ENCODE measurements at regions not wholly inside any gene's neighbourhood (a gene's known extent, or its start where the extent isn't known, plus 50 kb on each side); places are given as distances from the start of the nearest gene placed in this dataset.

DNA sequence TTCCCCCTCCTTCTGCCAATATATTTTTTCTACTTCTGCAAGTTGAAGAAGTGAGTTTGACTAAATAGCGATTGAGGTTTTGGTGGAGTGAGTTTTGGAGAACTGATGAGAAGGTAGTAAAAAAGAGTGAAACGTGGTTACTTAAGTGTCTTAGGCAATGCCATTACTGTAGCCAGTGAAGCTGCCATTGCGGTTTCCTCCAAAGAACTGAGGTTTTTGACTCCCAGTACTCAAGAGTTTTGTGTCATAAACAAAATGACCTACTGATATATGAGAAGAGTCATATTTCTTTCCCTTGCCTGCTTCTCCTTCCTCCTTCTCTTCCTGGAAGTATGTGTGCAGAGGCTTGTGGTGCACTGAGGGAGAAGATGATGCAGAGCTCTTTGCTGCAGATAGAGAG lies 554.5 kb upstream of the MAP3K7 start:
- peak overlapping the region; percentile 81 for H3K27ac Mint-ChIP-seq (ENCODE audit: unreplicated experiment)
- peaks cover 66% of the 10 kb centered on the region for H3K4me1 Mint-ChIP-seq (ENCODE audit: unreplicated experiment)
- DNase-seq (ENCODE audit: extremely low spot score, unreplicated experiment): no peak
- H3K4me3 Mint-ChIP-seq (ENCODE audit: unreplicated experiment): no peak overlapping the region
- TF ChIP-seq, protein P1, sequence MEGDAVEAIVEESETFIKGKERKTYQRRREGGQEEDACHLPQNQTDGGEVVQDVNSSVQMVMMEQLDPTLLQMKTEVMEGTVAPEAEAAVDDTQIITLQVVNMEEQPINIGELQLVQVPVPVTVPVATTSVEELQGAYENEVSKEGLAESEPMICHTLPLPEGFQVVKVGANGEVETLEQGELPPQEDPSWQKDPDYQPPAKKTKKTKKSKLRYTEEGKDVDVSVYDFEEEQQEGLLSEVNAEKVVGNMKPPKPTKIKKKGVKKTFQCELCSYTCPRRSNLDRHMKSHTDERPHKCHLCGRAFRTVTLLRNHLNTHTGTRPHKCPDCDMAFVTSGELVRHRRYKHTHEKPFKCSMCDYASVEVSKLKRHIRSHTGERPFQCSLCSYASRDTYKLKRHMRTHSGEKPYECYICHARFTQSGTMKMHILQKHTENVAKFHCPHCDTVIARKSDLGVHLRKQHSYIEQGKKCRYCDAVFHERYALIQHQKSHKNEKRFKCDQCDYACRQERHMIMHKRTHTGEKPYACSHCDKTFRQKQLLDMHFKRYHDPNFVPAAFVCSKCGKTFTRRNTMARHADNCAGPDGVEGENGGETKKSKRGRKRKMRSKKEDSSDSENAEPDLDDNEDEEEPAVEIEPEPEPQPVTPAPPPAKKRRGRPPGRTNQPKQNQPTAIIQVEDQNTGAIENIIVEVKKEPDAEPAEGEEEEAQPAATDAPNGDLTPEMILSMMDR (IDR thresholded peaks at IDR 0.05): no peak
- no peaks in the 10 kb centered on the region for H3K36me3 Mint-ChIP-seq (ENCODE audit: unreplicated experiment)
- H3K27me3 Mint-ChIP-seq (ENCODE audit: unreplicated experiment): no peaks in the 10 kb centered on the region
- H3K9me3 Mint-ChIP-seq (ENCODE audit: unreplicated experiment): peaks cover 3% of the 10 kb centered on the region

DNA sequence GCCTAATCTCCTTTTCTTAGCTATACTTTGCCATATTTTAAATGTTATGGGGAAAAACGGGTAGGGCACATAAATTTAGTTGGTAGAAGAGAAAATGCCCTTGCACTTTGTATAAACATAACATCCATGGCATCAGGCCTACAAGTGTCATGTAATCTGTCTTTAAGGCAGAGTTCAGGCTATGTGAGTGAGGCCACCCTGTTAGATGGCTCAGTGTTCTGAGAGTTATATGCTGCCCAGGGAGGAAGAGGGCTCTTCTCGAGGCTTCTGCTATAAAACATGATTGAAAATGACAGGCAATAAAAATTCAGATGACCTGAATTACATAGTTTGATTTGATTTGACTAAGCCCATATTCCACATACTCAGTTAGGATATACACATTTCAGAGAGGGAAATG lies 553.6 kb upstream of the MAP3K7 start:
- H3K9me3 Mint-ChIP-seq (ENCODE audit: unreplicated experiment): peaks cover 3% of the 10 kb centered on the region
- H3K36me3 Mint-ChIP-seq (ENCODE audit: unreplicated experiment): no peaks in the 10 kb centered on the region
- TF ChIP-seq, protein P1 (IDR thresholded peaks at IDR 0.05): no peak
- peaks cover 69% of the 10 kb centered on the region for H3K4me1 Mint-ChIP-seq (ENCODE audit: unreplicated experiment)
- peak overlapping the region; percentile 11 for H3K4me3 Mint-ChIP-seq (ENCODE audit: unreplicated experiment)
- no peaks in the 10 kb centered on the region for H3K27me3 Mint-ChIP-seq (ENCODE audit: unreplicated experiment)
- H3K27ac Mint-ChIP-seq (ENCODE audit: unreplicated experiment): peak overlapping the region; percentile 81
- DNase-seq (ENCODE audit: extremely low spot score, unreplicated experiment): no peak

DNA sequence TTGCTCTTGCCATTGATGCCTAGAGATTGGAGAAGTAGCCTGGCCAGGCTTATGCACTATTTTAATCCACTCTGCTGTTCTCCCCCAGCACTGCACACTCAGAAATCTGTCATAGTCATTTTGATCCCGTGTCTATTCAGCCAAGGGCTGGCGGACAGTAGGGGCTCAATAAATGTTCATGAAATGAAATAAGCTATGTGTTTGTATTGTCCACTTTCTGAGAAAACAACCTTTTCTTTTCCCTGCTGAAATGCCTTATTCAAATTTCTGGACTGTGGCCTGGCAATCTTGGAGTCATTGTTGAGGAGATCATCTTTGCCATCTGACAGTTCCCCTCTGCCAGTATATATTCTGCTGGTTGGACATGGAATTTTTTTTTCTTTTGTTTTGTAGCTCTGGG lies 550.4 kb upstream of the MAP3K7 start:
- Mint-ChIP-seq H3K4me1 (ENCODE audit: unreplicated experiment) (peaks cover 61% of the 10 kb centered on the region), H3K4me3 (ENCODE audit: unreplicated experiment) (no peak overlapping the region), H3K27me3 (ENCODE audit: unreplicated experiment) (no peaks in the 10 kb centered on the region), H3K9me3 (ENCODE audit: unreplicated experiment) (no peaks in the 10 kb centered on the region), H3K36me3 (ENCODE audit: unreplicated experiment) (no peaks in the 10 kb centered on the region), H3K27ac (ENCODE audit: unreplicated experiment) (no peak overlapping the region)
- TF ChIP-seq, protein P1 (IDR thresholded peaks at IDR 0.05): no peak
- no peak for DNase-seq (ENCODE audit: extremely low spot score, unreplicated experiment)

DNA sequence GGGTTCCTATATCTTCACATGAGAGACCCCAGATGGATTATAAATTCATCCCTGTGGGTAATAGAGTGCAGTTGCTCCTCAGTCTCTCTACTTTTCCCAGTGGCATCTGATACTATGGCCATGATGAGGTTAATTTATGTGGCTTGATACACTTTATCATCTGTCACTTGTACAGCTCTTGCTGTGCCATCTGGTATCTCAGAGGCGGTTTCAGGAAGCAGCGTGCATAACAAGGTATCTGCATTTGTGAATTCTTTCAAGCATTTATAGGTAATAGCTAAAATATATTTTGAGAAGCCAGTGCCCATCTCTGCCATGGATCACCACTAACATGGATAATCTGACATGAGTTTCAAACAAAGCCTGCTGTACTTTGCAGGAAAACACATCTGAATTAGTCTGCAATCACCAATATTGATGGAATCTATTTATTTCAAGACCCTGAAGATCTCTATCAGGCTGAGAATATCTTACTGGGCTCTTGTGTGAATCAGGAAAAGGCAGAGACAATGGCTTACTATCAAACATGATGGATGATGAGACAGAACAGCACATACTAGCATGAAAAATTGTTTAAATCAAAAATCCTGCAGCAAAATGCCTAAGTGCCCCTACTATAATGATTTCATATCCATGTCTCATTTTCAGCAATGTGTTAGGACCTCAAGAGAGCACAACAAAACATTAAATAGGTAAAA lies 548.7 kb upstream of the MAP3K7 start:
- Mint-ChIP-seq H3K27ac (ENCODE audit: unreplicated experiment) (no peak overlapping the region), H3K27me3 (ENCODE audit: unreplicated experiment) (no peaks in the 10 kb centered on the region), H3K9me3 (ENCODE audit: unreplicated experiment) (no peaks in the 10 kb centered on the region), H3K4me1 (ENCODE audit: unreplicated experiment) (peaks cover 44% of the 10 kb centered on the region), H3K36me3 (ENCODE audit: unreplicated experiment) (no peaks in the 10 kb centered on the region), H3K4me3 (ENCODE audit: unreplicated experiment) (no peak overlapping the region)
- no peak for DNase-seq (ENCODE audit: extremely low spot score, unreplicated experiment)
- TF ChIP-seq, protein P1 (IDR thresholded peaks at IDR 0.05): no peak

DNA sequence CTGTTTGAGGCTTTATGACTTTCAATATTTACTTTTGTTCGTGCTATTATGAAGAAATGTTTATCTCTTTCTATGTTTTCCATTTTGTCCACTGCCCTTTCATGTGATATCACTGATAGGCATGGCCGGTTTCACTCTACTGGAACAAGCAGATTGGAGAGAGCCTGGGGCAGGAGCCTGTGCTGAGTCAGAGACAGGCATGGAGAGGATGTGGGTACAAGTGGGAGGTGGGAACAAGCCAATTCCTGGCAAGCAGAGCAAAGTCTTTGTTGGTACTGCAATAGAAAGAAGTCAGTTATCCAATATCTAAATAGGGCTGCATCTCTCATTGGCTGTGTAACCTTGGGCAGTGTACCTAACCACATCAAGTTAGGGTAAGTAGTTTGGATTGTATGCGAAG lies 545.6 kb upstream of the MAP3K7 start:
- no peak for DNase-seq (ENCODE audit: extremely low spot score, unreplicated experiment)
- no peak overlapping the region for H3K4me3 Mint-ChIP-seq (ENCODE audit: unreplicated experiment)
- H3K9me3 Mint-ChIP-seq (ENCODE audit: unreplicated experiment): no peaks in the 10 kb centered on the region
- TF ChIP-seq, protein P1 (IDR thresholded peaks at IDR 0.05): no peak
- no peaks in the 10 kb centered on the region for H3K27me3 Mint-ChIP-seq (ENCODE audit: unreplicated experiment)
- peak overlapping the region; percentile 29 for H3K27ac Mint-ChIP-seq (ENCODE audit: unreplicated experiment)
- H3K36me3 Mint-ChIP-seq (ENCODE audit: unreplicated experiment): no peaks in the 10 kb centered on the region
- H3K4me1 Mint-ChIP-seq (ENCODE audit: unreplicated experiment): peaks cover 25% of the 10 kb centered on the region

Data from osteocyte (in vitro differentiated cells).